ENCODE measurements at regions not wholly inside any gene's neighbourhood (a gene's known extent, or its start where the extent isn't known, plus 50 kb on each side); places are given as distances from the start of the nearest gene placed in this dataset.

- Mint-ChIP-seq H3K36me3 (ENCODE audit: low read depth) (no peaks in the 10 kb centered on the region), H3K27me3 (ENCODE audit: low read depth, poor library complexity) (peaks cover 4% of the 10 kb centered on the region), H3K27ac (no peak overlapping the region), H3K9me3 (peaks cover 22% of the 10 kb centered on the region), H3K4me1 (no peaks in the 10 kb centered on the region), H3K4me3 (no peak overlapping the region)
- no peak for DNase-seq
- no peak for TF ChIP-seq CTCF (IDR thresholded peaks at IDR 0.05)
These were observed 228.9 kb downstream of the SDHAF3 start for GRCh38 chr7:97346349-97346748.

- DNase-seq = no peak
- no peak for TF ChIP-seq CTCF (IDR thresholded peaks at IDR 0.05)
- no peak overlapping the region for H3K4me3 Mint-ChIP-seq
- peaks cover 7% of the 10 kb centered on the region for H3K27me3 Mint-ChIP-seq (ENCODE audit: low read depth, poor library complexity)
- H3K9me3 Mint-ChIP-seq = peaks cover 35% of the 10 kb centered on the region
- H3K27ac Mint-ChIP-seq = no peak overlapping the region
- H3K36me3 Mint-ChIP-seq (ENCODE audit: low read depth) = no peaks in the 10 kb centered on the region
- no peaks in the 10 kb centered on the region for H3K4me1 Mint-ChIP-seq
These were observed 234.0 kb downstream of the SDHAF3 start for GRCh38 chr7:97351488-97351887.

GRCh38 chr7:97357459-97357858 lies 240.0 kb downstream of the SDHAF3 start:
- Mint-ChIP-seq H3K9me3 (peaks cover 6% of the 10 kb centered on the region), H3K36me3 (ENCODE audit: low read depth) (no peaks in the 10 kb centered on the region), H3K27me3 (ENCODE audit: low read depth, poor library complexity) (peaks cover under 1% of the 10 kb centered on the region), H3K4me1 (no peaks in the 10 kb centered on the region), H3K4me3 (no peak overlapping the region), H3K27ac (no peak overlapping the region)
- TF ChIP-seq CTCF (IDR thresholded peaks at IDR 0.05) = no peak
- DNase-seq = no peak

GRCh38 chr7:97372882-97373281 lies 255.4 kb downstream of the SDHAF3 start:
- Mint-ChIP-seq H3K27ac (no peak overlapping the region), H3K4me1 (peaks cover 15% of the 10 kb centered on the region), H3K9me3 (peaks cover 21% of the 10 kb centered on the region), H3K36me3 (ENCODE audit: low read depth) (no peaks in the 10 kb centered on the region), H3K27me3 (ENCODE audit: low read depth, poor library complexity) (no peaks in the 10 kb centered on the region), H3K4me3 (no peak overlapping the region)
- DNase-seq = no peak
- no peak for TF ChIP-seq CTCF (IDR thresholded peaks at IDR 0.05)

GRCh38 chr7:97373736-97374135 lies 256.2 kb downstream of the SDHAF3 start:
- Mint-ChIP-seq H3K9me3 (peaks cover 17% of the 10 kb centered on the region), H3K27ac (peak overlapping the region; percentile 27), H3K36me3 (ENCODE audit: low read depth) (no peaks in the 10 kb centered on the region), H3K4me3 (no peak overlapping the region), H3K27me3 (ENCODE audit: low read depth, poor library complexity) (no peaks in the 10 kb centered on the region), H3K4me1 (peaks cover 15% of the 10 kb centered on the region)
- no peak for TF ChIP-seq CTCF (IDR thresholded peaks at IDR 0.05)
- no peak for DNase-seq

- TF ChIP-seq CTCF (IDR thresholded peaks at IDR 0.05) = no peak
- Mint-ChIP-seq H3K36me3 (ENCODE audit: low read depth) (no peaks in the 10 kb centered on the region), H3K27ac (no peak overlapping the region), H3K27me3 (ENCODE audit: low read depth, poor library complexity) (no peaks in the 10 kb centered on the region), H3K9me3 (peaks cover 17% of the 10 kb centered on the region), H3K4me1 (peaks cover 21% of the 10 kb centered on the region), H3K4me3 (no peak overlapping the region)
- DNase-seq = no peak
These were observed 260.2 kb downstream of the SDHAF3 start for GRCh38 chr7:97377713-97378112.
